ENCODE measurements at regions not wholly inside any gene's neighbourhood (a gene's known extent, or its start where the extent isn't known, plus 50 kb on each side); places are given as distances from the start of the nearest gene placed in this dataset.

GRCh38 chr14:22411398-22412055, 177.5 kb downstream of the DAD1 start:
- TF ChIP-seq EZH2phosphoT487 (IDR thresholded peaks at IDR 0.05; ENCODE audit: insufficient read depth, low read depth) (no peak), EZH2 (IDR thresholded peaks at IDR 0.05; ENCODE audit: insufficient read depth, poor library complexity, severe bottlenecking) (no peak)

All from GM23248 (cell line).